H1 (cell line): ENCODE measurements at regions not wholly inside any gene's neighbourhood (a gene's known extent, or its start where the extent isn't known, plus 50 kb on each side); places are given as distances from the start of the nearest gene placed in this dataset.

Source experiments
- CTCF ChIA-PET: fragments of 300-600 bp; sonication (Branson Sonifier 250); formaldehyde crosslinking; loops from one replicate; lab custom pipeline; 2021; ENCODE audit not compliant: partially characterized antibody; lab: Charles Lee
- POLR2A ChIA-PET: fragments of 300-600 bp; sonication (Branson Sonifier 250); formaldehyde crosslinking; loops from one replicate; lab custom pipeline; 2021; ENCODE audit warnings: inconsistent platforms; ENCODE audit not compliant: partially characterized antibody; lab: Charles Lee
- DNase-seq, 2 experiments: peaks; one replicate each; pipeline versions ENCODE4 v3.0.0 to v3.0.0-alpha.2; 2010 to 2022; ENCODE audit warnings: low spot score in 2 of 2, low read depth in 1 of 2, mixed read lengths in 1 of 2
- FAIRE-seq: peaks from 2 replicates; lab custom pipeline; 2011; peaks lifted over from hg19 to GRCh38; lab: Jason Lieb, UNC
- H2AFZ ChIP-seq: 2 replicates; pipeline ENCODE4 v1.8.1; 2012; ENCODE audit warnings: low read length, inconsistent platforms
- H2AK5ac ChIP-seq: 2 replicates; pipeline ENCODE4 v1.6.1; 2013; ENCODE audit warnings: low read depth, low read length
- H2BK120ac ChIP-seq: replicated peaks from 2 replicates; pipeline ENCODE3; 2013; ENCODE audit warnings: low read depth, low read length, inconsistent platforms
- H2BK12ac ChIP-seq: 2 replicates; pipeline ENCODE4 v1.6.1; 2013; ENCODE audit warnings: low read depth, low read length
- H2BK15ac ChIP-seq: 2 replicates; pipeline ENCODE4 v1.6.1; 2013; ENCODE audit warnings: low read length
- H2BK20ac ChIP-seq: 2 replicates; pipeline ENCODE4 v1.6.1; 2013; ENCODE audit warnings: low read length
- H2BK5ac ChIP-seq: 2 replicates; pipeline ENCODE4 v1.6.1; 2013; ENCODE audit warnings: low read depth, low read length
- H3K14ac ChIP-seq: 2 replicates; pipeline ENCODE4 v1.6.1; 2013; ENCODE audit warnings: inconsistent platforms; ENCODE audit not compliant: insufficient read length
- H3K18ac ChIP-seq: 2 replicates; pipeline ENCODE4 v1.6.1; 2013; ENCODE audit warnings: low read length; ENCODE audit errors: extremely low read depth
- H3K23ac ChIP-seq: 2 replicates; pipeline ENCODE4 v1.6.1; 2013; ENCODE audit warnings: inconsistent platforms; ENCODE audit not compliant: insufficient read length
- H3K23me2 ChIP-seq: 2 replicates; pipeline ENCODE4 v1.6.1; 2013; ENCODE audit warnings: low read depth, low read length
- H3K27ac ChIP-seq: 2 replicates; pipeline ENCODE4 v1.6.1; 2011; ENCODE audit warnings: low read depth, low read length, inconsistent platforms
- H3K27me3 ChIP-seq, 4 experiments: replicated peaks in 1 of 4; 1 replicate in 1 of 4; 2 replicates in 3 of 4; pipeline versions ENCODE4 v1.6.1 to v1.8.1; 2011 to 2013; ENCODE audit warnings: low read length in 3 of 4, mild to moderate bottlenecking in 3 of 4, inconsistent platforms in 2 of 4, mixed read lengths in 2 of 4, moderate library complexity in 1 of 4; ENCODE audit not compliant: control insufficient read depth in 3 of 4, insufficient read depth in 3 of 4; ENCODE audit errors: extremely low read depth in 1 of 4
- H3K36me3 ChIP-seq, 4 experiments: 2 replicates each; pipeline versions ENCODE4 v1.6.1 to v1.8.1; 2011 to 2013; ENCODE audit warnings: mild to moderate bottlenecking in 4 of 4, low read length in 3 of 4, moderate library complexity in 2 of 4, control low read depth in 1 of 4, inconsistent platforms in 1 of 4; ENCODE audit not compliant: insufficient read depth in 4 of 4, control insufficient read depth in 2 of 4
- H3K4ac ChIP-seq: replicated peaks from 2 replicates; pipeline ENCODE3; 2013; ENCODE audit warnings: low read length, low read depth, mixed read lengths, inconsistent platforms; ENCODE audit not compliant: insufficient read length
- H3K4me1 ChIP-seq, 4 experiments: replicated peaks in 1 of 4; 1 replicate in 1 of 4; 2 replicates in 3 of 4; pipeline versions ENCODE4 v1.6.1 to v1.8.1; 2011 to 2013; ENCODE audit warnings: low read length in 3 of 4, inconsistent platforms in 2 of 4, mixed read lengths in 1 of 4; ENCODE audit not compliant: insufficient read depth in 4 of 4, control insufficient read depth in 3 of 4
- H3K4me2 ChIP-seq, 2 experiments: 2 replicates each; pipeline versions ENCODE4 v1.6.1 to v1.8.1; 2011 to 2013; ENCODE audit warnings: low read depth in 2 of 2, low read length in 2 of 2, control low read depth in 1 of 2, inconsistent platforms in 1 of 2, mild to moderate bottlenecking in 1 of 2; ENCODE audit not compliant: insufficient read depth in 1 of 2
- H3K4me3 ChIP-seq, 4 experiments: fragments of 200-600, 300-600 bp in 1 of 4; sonication (generic), shearing (Covaris generic), sonication (Bioruptor Twin) in 1 of 4; 2 replicates each; pipeline versions ENCODE4 v1.5.1 to v1.8.1; 2011 to 2016; ENCODE audit warnings: low read length in 4 of 4, low read depth in 3 of 4, control low read depth in 2 of 4, inconsistent platforms in 2 of 4, mild to moderate bottlenecking in 2 of 4, mixed read lengths in 1 of 4, moderate library complexity in 1 of 4; ENCODE audit not compliant: insufficient read depth in 2 of 4; ENCODE audit errors: extremely low read depth in 1 of 4
- H3K56ac ChIP-seq: replicated peaks from 2 replicates; pipeline ENCODE3; 2013; ENCODE audit warnings: low read depth, mild to moderate bottlenecking, mixed read lengths, low read length, inconsistent platforms; ENCODE audit not compliant: insufficient read length
- H3K79me1 ChIP-seq: 2 replicates; pipeline ENCODE4 v1.6.1; 2013; ENCODE audit warnings: low read depth, low read length, control low read depth
- H3K79me2 ChIP-seq, 2 experiments: 2 replicates each; pipeline versions ENCODE4 v1.6.1 to v1.8.1; 2012 to 2013; ENCODE audit warnings: low read length in 2 of 2, mild to moderate bottlenecking in 2 of 2, inconsistent platforms in 1 of 2; ENCODE audit not compliant: insufficient read depth in 2 of 2, control insufficient read depth in 1 of 2
- H3K9ac ChIP-seq, 4 experiments: replicated peaks in 1 of 4; 1 replicate in 1 of 4; 2 replicates in 3 of 4; pipeline versions ENCODE4 v1.6.1 to v1.8.1; 2011 to 2013; ENCODE audit warnings: low read depth in 3 of 4, low read length in 3 of 4, control low read depth in 2 of 4, mild to moderate bottlenecking in 2 of 4, moderate library complexity in 2 of 4, inconsistent platforms in 1 of 4; ENCODE audit errors: extremely low read depth in 1 of 4
- H3K9me3 ChIP-seq, 2 experiments: 2 replicates each; pipeline versions ENCODE4 v1.6.1 to v1.8.1; 2012 to 2013; ENCODE audit warnings: mild to moderate bottlenecking in 2 of 2, moderate library complexity in 2 of 2, control low read depth in 1 of 2, inconsistent platforms in 1 of 2, low read depth in 1 of 2, low read length in 1 of 2, mixed read lengths in 1 of 2; ENCODE audit not compliant: insufficient read depth in 2 of 2
- H4K20me1 ChIP-seq, 2 experiments: replicated peaks in 1 of 2; 2 replicates each; pipeline versions ENCODE3 to v1.8.1; 2011 to 2013; ENCODE audit warnings: inconsistent platforms in 2 of 2, low read length in 2 of 2, mild to moderate bottlenecking in 1 of 2; ENCODE audit not compliant: insufficient read depth in 2 of 2, control insufficient read depth in 1 of 2
- H4K5ac ChIP-seq: 2 replicates; pipeline ENCODE4 v1.6.1; 2013; ENCODE audit warnings: low read length, low read depth, mixed read lengths, inconsistent platforms; ENCODE audit not compliant: insufficient read length
- H4K8ac ChIP-seq: 2 replicates; pipeline ENCODE4 v1.8.0; 2013; ENCODE audit warnings: mild to moderate bottlenecking, moderate library complexity, low read length, inconsistent platforms; ENCODE audit not compliant: insufficient read depth; ENCODE audit errors: extremely low read depth
- H4K91ac ChIP-seq: replicated peaks from 2 replicates; pipeline ENCODE3; 2013; ENCODE audit warnings: low read length, mixed read lengths, inconsistent platforms; ENCODE audit not compliant: insufficient read length
- CBX5 ChIP-seq: fragments of 300-800, 300-1000 bp; sonication (generic); IDR thresholded peaks from 2 replicates; pipeline ENCODE4 v1.7.1; 2016; ENCODE audit warnings: antibody characterized with exemption, low read length, low read depth
- CHD1 ChIP-seq: IDR thresholded peaks from 2 replicates; pipeline ENCODE4 v1.6.1; 2012; ENCODE audit warnings: low read depth, low read length, improper control_type of control experiment
- EGR1 ChIP-seq: IDR thresholded peaks from 2 replicates; pipeline ENCODE4 v1.6.1; 2011; ENCODE audit warnings: low read depth, low read length, borderline replicate concordance
- FOSL1 ChIP-seq: IDR thresholded peaks from 2 replicates; pipeline ENCODE4 v1.6.1; 2011; ENCODE audit warnings: mild to moderate bottlenecking, low read depth, low read length, moderate library complexity; ENCODE audit not compliant: insufficient read depth
- HDAC2 ChIP-seq, 2 experiments: fragments of 300-600 bp in 1 of 2; sonication (generic) in 1 of 2; IDR thresholded peaks; 2 replicates each; pipeline ENCODE4 v1.6.1; 2011 to 2012; ENCODE audit warnings: low read depth in 2 of 2, low read length in 2 of 2, mild to moderate bottlenecking in 2 of 2, moderate library complexity in 2 of 2, borderline replicate concordance in 1 of 2, inconsistent platforms in 1 of 2
- JUN ChIP-seq: IDR thresholded peaks from 2 replicates; pipeline ENCODE4 v1.6.1; 2011; ENCODE audit warnings: low read depth, mild to moderate bottlenecking, improper control_type of control experiment, low read length
- POLR2AphosphoS5 ChIP-seq: IDR thresholded peaks from 2 replicates; pipeline ENCODE4 v1.6.1; 2011; ENCODE audit warnings: low read depth, low read length
- RXRA ChIP-seq: IDR thresholded peaks from 2 replicates; pipeline ENCODE4 v1.6.1; 2011; ENCODE audit warnings: low read depth, mild to moderate bottlenecking, low read length, moderate library complexity; ENCODE audit not compliant: insufficient read depth
- SIN3A ChIP-seq, 2 experiments: IDR thresholded peaks in 1 of 2; conservative IDR thresholded peaks in 1 of 2; 2 replicates each; pipeline ENCODE4 v1.6.1; 2011 to 2012; ENCODE audit warnings: low read length in 2 of 2, improper control_type of control experiment in 1 of 2, low read depth in 1 of 2, mild to moderate bottlenecking in 1 of 2
- SIRT6 ChIP-seq: IDR thresholded peaks from one replicate; pipeline ENCODE4 v1.7.1; 2012; ENCODE audit warnings: low read length, inconsistent platforms
- SIX5 ChIP-seq: IDR thresholded peaks from 2 replicates; pipeline ENCODE4 v1.6.1; 2011; ENCODE audit warnings: mild to moderate bottlenecking, low read depth, low read length
- SRF ChIP-seq: IDR thresholded peaks from 2 replicates; pipeline ENCODE4 v1.6.1; 2011; ENCODE audit warnings: mild to moderate bottlenecking, low read depth, low read length, moderate library complexity
- TCF12 ChIP-seq: IDR thresholded peaks from 2 replicates; pipeline ENCODE4 v1.6.1; 2011; ENCODE audit warnings: low read depth, mild to moderate bottlenecking, low read length
- WGBS, 2 experiments: shearing (Covaris generic) in 1 of 2; methylation state at CpG; one replicate each; pipeline versions ENCODE4 v1.1.6 to v1.1.7; 2013 to 2015; ENCODE audit warnings: low lambda C conversion rate in 2 of 2, mixed read lengths in 2 of 2, inconsistent platforms in 1 of 2, low coverage in 1 of 2, missing lambda C conversion rate in 1 of 2; ENCODE audit not compliant: insufficient replicate concordance in 2 of 2, insufficient coverage in 1 of 2, insufficient read length in 1 of 2; ENCODE audit errors: extremely low coverage in 1 of 2, missing lambda C conversion rate in 1 of 2; 5-methylcytosine and 5-hydroxymethylcytosine counted together
- TF ChIP-seq, protein P1 (sequence below): IDR thresholded peaks from 2 replicates; pipeline ENCODE4 v1.6.1; 2011; ENCODE audit warnings: low read length, improper control_type of control experiment

GRCh38 chr12:24240707-24241106, 291.2 kb upstream of the SOX5 start:
- Histone ChIP-seq H4K5ac (no peak overlapping the region), H3K4me1 (peaks cover 0 to 6% (median 3%) of the 10 kb centered on the region in 4 experiments; a peak in 2 of 7 replicates), H3K27ac (no peak overlapping the region), H3K27me3 (peaks cover 0 to 1% (median 0%) of the 10 kb centered on the region in 4 experiments; a peak in 1 of 7 replicates), H3K4ac (no peak overlapping the region), H3K18ac (no peak overlapping the region), H3K4me3 (no peak overlapping the region), H3K4me2 (no peak overlapping the region), H3K79me1 (no peaks in the 10 kb centered on the region), H3K36me3 (no peaks in the 10 kb centered on the region), H2BK12ac (no peak overlapping the region), H4K8ac (no peak overlapping the region), H2AK5ac (no peak overlapping the region), H3K56ac (no peak overlapping the region), H3K14ac (no peak overlapping the region), H3K23ac (no peak overlapping the region), H3K9me3 (no peaks in the 10 kb centered on the region), H2BK120ac (no peak overlapping the region), H2BK5ac (no peak overlapping the region), H3K9ac (no peak overlapping the region), H4K20me1 (no peaks in the 10 kb centered on the region), H3K79me2 (no peaks in the 10 kb centered on the region), H3K23me2 (no peaks in the 10 kb centered on the region), H4K91ac (no peak overlapping the region), H2AFZ (no peak overlapping the region), H2BK20ac (no peak overlapping the region), H2BK15ac (no peak overlapping the region)
- POLR2A ChIA-PET = no interaction called here
- DNase-seq = no peak
- WGBS, 2 experiments = 87% methylated on average over 1 of the region's 1 CpG; no CpG with 5 or more reads in 1 of the 2 experiments
- TF ChIP-seq HDAC2 (IDR thresholded peaks at IDR 0.05; ENCODE audit: borderline replicate concordance in 1 of 2, low read depth in 2 of 2, low read length in 2 of 2) (no peak), SRF (no peak), FOSL1 (no peak), JUN (no peak), SIRT6 (no peak), EGR1 (no peak), TCF12 (no peak), RXRA (no peak), CBX5 (no peak), SIX5 (no peak), CHD1 (no peak), SIN3A (conservative IDR thresholded peaks at IDR 0.05 in 1 of 2, IDR thresholded peaks at IDR 0.05 in 1 of 2; ENCODE audit: low read depth in 1 of 2, low read length in 2 of 2) (no peak), POLR2AphosphoS5 (no peak)
- TF ChIP-seq, protein P1, sequence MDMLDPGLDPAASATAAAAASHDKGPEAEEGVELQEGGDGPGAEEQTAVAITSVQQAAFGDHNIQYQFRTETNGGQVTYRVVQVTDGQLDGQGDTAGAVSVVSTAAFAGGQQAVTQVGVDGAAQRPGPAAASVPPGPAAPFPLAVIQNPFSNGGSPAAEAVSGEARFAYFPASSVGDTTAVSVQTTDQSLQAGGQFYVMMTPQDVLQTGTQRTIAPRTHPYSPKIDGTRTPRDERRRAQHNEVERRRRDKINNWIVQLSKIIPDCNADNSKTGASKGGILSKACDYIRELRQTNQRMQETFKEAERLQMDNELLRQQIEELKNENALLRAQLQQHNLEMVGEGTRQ = no peak
- no peak for FAIRE-seq
- CTCF ChIA-PET = no interaction called here
